SK-N-SH (cell line): ENCODE measurements at regions not wholly inside any gene's neighbourhood (a gene's known extent, or its start where the extent isn't known, plus 50 kb on each side); places are given as distances from the start of the nearest gene placed in this dataset.

ENCODE experiments used
- CHD2 ChIP-seq: fragments of 150-350 bp; IDR thresholded peaks from 2 replicates; pipeline ENCODE4 v1.6.1; 2018; ENCODE audit warnings: low read length; ENCODE audit not compliant: partially characterized antibody
- ELF1 ChIP-seq: IDR thresholded peaks from 2 replicates; pipeline ENCODE4 v1.4.0; 2012
- MXI1 ChIP-seq: IDR thresholded peaks from 2 replicates; pipeline ENCODE4 v1.6.1; 2012; ENCODE audit warnings: mild to moderate bottlenecking, low read depth, low read length, improper control_type of control experiment
- TF ChIP-seq, protein P1 (sequence below): IDR thresholded peaks from 2 replicates; pipeline ENCODE4 v1.6.1; 2012; ENCODE audit warnings: mild to moderate bottlenecking, low read depth, low read length, moderate library complexity
- TF ChIP-seq, protein P2 (sequence below): fragments of 200-600 bp; sonication (generic); IDR thresholded peaks from 2 replicates; pipeline ENCODE4 v1.6.1; 2017; ENCODE audit warnings: antibody characterized with exemption, mild to moderate bottlenecking, moderate library complexity

DNA sequence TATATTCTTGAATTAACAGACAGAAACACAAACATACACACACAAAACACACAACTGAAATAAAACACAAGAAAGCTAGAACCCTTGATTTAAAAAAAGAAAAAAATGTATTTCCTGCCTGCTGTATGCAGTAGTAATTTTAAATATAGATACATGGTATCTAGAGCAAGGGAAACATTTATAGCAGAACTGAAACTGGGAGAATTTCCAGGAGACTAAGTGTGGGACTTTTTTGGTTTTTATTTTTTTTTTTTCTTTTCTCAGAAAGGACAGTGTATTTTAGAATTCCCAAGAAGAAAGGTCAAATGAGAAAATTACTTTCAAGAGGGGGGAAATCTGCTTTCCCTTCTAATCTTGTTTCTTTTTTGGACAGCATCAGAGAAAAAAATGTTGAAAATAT lies 558.9 kb upstream of the PKDCC start:
- TF ChIP-seq, protein P1, sequence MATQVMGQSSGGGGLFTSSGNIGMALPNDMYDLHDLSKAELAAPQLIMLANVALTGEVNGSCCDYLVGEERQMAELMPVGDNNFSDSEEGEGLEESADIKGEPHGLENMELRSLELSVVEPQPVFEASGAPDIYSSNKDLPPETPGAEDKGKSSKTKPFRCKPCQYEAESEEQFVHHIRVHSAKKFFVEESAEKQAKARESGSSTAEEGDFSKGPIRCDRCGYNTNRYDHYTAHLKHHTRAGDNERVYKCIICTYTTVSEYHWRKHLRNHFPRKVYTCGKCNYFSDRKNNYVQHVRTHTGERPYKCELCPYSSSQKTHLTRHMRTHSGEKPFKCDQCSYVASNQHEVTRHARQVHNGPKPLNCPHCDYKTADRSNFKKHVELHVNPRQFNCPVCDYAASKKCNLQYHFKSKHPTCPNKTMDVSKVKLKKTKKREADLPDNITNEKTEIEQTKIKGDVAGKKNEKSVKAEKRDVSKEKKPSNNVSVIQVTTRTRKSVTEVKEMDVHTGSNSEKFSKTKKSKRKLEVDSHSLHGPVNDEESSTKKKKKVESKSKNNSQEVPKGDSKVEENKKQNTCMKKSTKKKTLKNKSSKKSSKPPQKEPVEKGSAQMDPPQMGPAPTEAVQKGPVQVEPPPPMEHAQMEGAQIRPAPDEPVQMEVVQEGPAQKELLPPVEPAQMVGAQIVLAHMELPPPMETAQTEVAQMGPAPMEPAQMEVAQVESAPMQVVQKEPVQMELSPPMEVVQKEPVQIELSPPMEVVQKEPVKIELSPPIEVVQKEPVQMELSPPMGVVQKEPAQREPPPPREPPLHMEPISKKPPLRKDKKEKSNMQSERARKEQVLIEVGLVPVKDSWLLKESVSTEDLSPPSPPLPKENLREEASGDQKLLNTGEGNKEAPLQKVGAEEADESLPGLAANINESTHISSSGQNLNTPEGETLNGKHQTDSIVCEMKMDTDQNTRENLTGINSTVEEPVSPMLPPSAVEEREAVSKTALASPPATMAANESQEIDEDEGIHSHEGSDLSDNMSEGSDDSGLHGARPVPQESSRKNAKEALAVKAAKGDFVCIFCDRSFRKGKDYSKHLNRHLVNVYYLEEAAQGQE, result no peak
- TF ChIP-seq, protein P2, sequence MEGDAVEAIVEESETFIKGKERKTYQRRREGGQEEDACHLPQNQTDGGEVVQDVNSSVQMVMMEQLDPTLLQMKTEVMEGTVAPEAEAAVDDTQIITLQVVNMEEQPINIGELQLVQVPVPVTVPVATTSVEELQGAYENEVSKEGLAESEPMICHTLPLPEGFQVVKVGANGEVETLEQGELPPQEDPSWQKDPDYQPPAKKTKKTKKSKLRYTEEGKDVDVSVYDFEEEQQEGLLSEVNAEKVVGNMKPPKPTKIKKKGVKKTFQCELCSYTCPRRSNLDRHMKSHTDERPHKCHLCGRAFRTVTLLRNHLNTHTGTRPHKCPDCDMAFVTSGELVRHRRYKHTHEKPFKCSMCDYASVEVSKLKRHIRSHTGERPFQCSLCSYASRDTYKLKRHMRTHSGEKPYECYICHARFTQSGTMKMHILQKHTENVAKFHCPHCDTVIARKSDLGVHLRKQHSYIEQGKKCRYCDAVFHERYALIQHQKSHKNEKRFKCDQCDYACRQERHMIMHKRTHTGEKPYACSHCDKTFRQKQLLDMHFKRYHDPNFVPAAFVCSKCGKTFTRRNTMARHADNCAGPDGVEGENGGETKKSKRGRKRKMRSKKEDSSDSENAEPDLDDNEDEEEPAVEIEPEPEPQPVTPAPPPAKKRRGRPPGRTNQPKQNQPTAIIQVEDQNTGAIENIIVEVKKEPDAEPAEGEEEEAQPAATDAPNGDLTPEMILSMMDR, result no peak
- TF ChIP-seq MXI1 (no peak), CHD2 (no peak), ELF1 (no peak)
